Osteocyte (in vitro differentiated cells): ENCODE measurements at regions not wholly inside any gene's neighbourhood (a gene's known extent, or its start where the extent isn't known, plus 50 kb on each side); places are given as distances from the start of the nearest gene placed in this dataset.

Experiments
- DNase-seq: peaks from one replicate; pipeline ENCODE4 v3.0.0; 2021; ENCODE audit warnings: mixed read lengths; ENCODE audit not compliant: unreplicated experiment; ENCODE audit errors: extremely low spot score
- H3K27ac Mint-ChIP-seq: one replicate; pipeline ENCODE4 v1.8.0; 2021; ENCODE audit warnings: mild to moderate bottlenecking, mixed read lengths; ENCODE audit not compliant: unreplicated experiment
- H3K27me3 Mint-ChIP-seq: one replicate; pipeline ENCODE4 v1.8.0; 2021; ENCODE audit warnings: mixed read lengths; ENCODE audit not compliant: unreplicated experiment
- H3K36me3 Mint-ChIP-seq: one replicate; pipeline ENCODE4 v1.8.0; 2021; ENCODE audit warnings: mixed read lengths; ENCODE audit not compliant: unreplicated experiment
- H3K4me1 Mint-ChIP-seq: one replicate; pipeline ENCODE4 v1.8.0; 2021; ENCODE audit warnings: mixed read lengths; ENCODE audit not compliant: unreplicated experiment
- H3K4me3 Mint-ChIP-seq: one replicate; pipeline ENCODE4 v1.8.0; 2021; ENCODE audit warnings: mild to moderate bottlenecking, moderate library complexity, mixed read lengths; ENCODE audit not compliant: unreplicated experiment
- H3K9me3 Mint-ChIP-seq: one replicate; pipeline ENCODE4 v1.8.0; 2021; ENCODE audit warnings: mixed read lengths; ENCODE audit not compliant: unreplicated experiment
- TF ChIP-seq, protein P1 (sequence below): fragments of 200-600 bp; sonication (generic); IDR thresholded peaks from 2 replicates; pipeline ENCODE4 v1.5.0; 2021; ENCODE audit warnings: antibody characterized with exemption, mild to moderate bottlenecking, moderate library complexity

DNA sequence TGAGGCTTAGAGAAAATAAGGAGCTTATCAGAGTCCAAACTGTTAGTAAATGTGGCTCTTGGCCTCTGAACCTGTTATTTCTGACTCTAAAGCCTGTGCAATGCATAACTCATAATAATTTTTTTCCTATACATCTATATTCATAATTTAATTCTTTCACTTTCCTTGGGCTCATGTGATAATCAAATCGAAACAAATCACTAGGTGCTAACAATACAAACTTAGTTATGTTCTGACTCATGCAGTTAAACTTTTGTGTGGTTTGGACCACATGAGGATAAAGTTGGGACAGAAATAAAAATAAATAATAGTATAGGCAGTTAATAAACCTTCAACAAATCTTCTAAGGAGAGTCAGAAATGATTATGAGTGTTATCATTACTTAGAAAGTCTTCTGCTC lies 1629.0 kb downstream of the OLFM4 start:
- Mint-ChIP-seq H3K27ac (no peak overlapping the region), H3K4me1 (no peaks in the 10 kb centered on the region), H3K36me3 (no peaks in the 10 kb centered on the region), H3K4me3 (no peak overlapping the region), H3K9me3 (peaks cover 9% of the 10 kb centered on the region), H3K27me3 (no peaks in the 10 kb centered on the region)
- no peak for DNase-seq
- TF ChIP-seq, protein P1, sequence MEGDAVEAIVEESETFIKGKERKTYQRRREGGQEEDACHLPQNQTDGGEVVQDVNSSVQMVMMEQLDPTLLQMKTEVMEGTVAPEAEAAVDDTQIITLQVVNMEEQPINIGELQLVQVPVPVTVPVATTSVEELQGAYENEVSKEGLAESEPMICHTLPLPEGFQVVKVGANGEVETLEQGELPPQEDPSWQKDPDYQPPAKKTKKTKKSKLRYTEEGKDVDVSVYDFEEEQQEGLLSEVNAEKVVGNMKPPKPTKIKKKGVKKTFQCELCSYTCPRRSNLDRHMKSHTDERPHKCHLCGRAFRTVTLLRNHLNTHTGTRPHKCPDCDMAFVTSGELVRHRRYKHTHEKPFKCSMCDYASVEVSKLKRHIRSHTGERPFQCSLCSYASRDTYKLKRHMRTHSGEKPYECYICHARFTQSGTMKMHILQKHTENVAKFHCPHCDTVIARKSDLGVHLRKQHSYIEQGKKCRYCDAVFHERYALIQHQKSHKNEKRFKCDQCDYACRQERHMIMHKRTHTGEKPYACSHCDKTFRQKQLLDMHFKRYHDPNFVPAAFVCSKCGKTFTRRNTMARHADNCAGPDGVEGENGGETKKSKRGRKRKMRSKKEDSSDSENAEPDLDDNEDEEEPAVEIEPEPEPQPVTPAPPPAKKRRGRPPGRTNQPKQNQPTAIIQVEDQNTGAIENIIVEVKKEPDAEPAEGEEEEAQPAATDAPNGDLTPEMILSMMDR, result no peak

DNA sequence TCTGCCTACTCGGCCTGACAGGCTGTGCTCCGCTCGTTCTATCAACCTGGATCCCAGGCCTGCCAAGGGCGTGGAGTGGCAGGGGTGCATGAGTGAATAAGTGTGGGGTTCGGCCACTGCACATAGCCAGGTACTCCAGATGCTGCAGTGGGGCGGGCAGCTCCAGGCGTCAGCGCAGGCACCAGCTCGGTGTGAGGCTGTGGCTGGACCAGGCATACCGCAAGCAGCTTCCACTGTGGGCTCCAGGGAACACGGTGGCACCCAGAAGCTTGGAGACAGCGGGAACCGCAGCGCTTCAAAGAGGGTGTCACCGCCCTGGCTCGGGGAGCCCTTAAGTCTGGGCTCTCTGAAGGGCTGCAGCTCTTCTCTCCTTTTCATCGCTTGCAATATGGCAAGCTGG lies 1630.2 kb downstream of the OLFM4 start:
- TF ChIP-seq, protein P1, result no peak
- no peaks in the 10 kb centered on the region for H3K4me1 Mint-ChIP-seq
- H3K27ac Mint-ChIP-seq, result no peak overlapping the region
- DNase-seq, result no peak
- peaks cover 14% of the 10 kb centered on the region for H3K9me3 Mint-ChIP-seq
- no peaks in the 10 kb centered on the region for H3K27me3 Mint-ChIP-seq
- H3K4me3 Mint-ChIP-seq, result no peak overlapping the region
- H3K36me3 Mint-ChIP-seq, result no peaks in the 10 kb centered on the region

DNA sequence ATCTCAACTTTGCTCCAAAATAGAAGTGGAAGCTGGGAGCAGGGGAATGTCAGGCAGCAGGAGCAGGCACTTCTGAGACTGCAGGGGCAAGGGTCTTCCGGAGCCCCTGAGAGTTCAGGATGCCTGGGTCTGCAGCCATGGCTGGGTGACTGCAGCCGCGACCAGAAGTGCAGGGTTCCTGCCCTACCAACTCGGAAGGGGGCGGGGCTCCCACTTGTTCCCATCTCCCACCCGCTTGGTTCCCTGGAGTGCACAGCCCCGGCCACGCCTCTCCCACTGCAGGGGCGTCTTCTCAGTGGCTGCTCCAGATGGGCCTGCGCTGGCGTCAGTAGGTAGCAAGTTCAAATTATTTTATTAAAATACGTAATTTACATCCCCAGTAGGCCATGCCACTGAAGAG lies 1631.7 kb downstream of the OLFM4 start:
- H3K4me1 Mint-ChIP-seq, result no peaks in the 10 kb centered on the region
- TF ChIP-seq, protein P1, result no peak
- no peak for DNase-seq

GRCh38 chr13:54676526-54677113 lies 1648.0 kb downstream of the OLFM4 start:
- TF ChIP-seq, protein P1, result no peak
- no peak for DNase-seq
- Mint-ChIP-seq H3K4me3 (no peak overlapping the region), H3K27ac (no peak overlapping the region), H3K4me1 (no peaks in the 10 kb centered on the region), H3K27me3 (no peaks in the 10 kb centered on the region), H3K9me3 (peaks cover 20% of the 10 kb centered on the region), H3K36me3 (no peaks in the 10 kb centered on the region)

More for the DNA sequence above, 1631.7 kb downstream of the OLFM4 start:
- Mint-ChIP-seq H3K4me3 (no peak overlapping the region), H3K36me3 (no peaks in the 10 kb centered on the region), H3K27ac (no peak overlapping the region), H3K27me3 (no peaks in the 10 kb centered on the region), H3K9me3 (peaks cover 14% of the 10 kb centered on the region)

GRCh38 chr13:54682184-54682583 lies 1653.6 kb downstream of the OLFM4 start:
- no peaks in the 10 kb centered on the region for H3K4me1 Mint-ChIP-seq
- DNase-seq, result no peak
- H3K4me3 Mint-ChIP-seq, result no peak overlapping the region
- H3K9me3 Mint-ChIP-seq, result peaks cover 26% of the 10 kb centered on the region
- H3K27me3 Mint-ChIP-seq, result no peaks in the 10 kb centered on the region
- TF ChIP-seq, protein P1, result no peak
- no peak overlapping the region for H3K27ac Mint-ChIP-seq
- H3K36me3 Mint-ChIP-seq, result no peaks in the 10 kb centered on the region
